ENCODE measurements at regions not wholly inside any gene's neighbourhood (a gene's known extent, or its start where the extent isn't known, plus 50 kb on each side); places are given as distances from the start of the nearest gene placed in this dataset.

DNA sequence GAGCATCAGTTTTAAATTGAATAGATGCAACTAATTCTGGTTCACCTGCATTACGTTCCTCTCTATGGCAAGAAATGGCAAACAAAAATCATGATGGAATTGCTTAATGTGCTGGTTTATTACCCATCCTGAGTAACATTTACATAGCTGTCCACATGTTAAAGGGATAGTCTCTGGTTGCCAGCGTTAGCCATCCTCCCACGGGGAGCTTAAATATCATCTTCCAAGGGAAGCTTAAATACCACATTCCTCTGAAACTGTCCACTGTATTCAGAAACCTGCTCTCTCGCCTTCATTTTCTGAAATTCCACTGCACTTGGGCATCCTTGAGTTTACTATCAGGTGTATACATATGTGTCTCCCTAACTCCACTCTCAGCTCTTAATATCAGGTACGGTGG, 586.6 kb downstream of the TLL1 start:
- Histone ChIP-seq H2BK12ac (ENCODE audit: low read depth, low read length) (no peak overlapping the region), H2BK15ac (ENCODE audit: low read length) (no peak overlapping the region), H2AK5ac (ENCODE audit: low read depth, low read length) (no peak overlapping the region), H4K8ac (ENCODE audit: extremely low read depth, insufficient read depth, low read length) (no peak overlapping the region), H2AFZ (ENCODE audit: low read length) (no peak overlapping the region), H3K9ac (replicated peaks in 1 of 4; ENCODE audit: extremely low read depth in 1 of 4, low read depth in 3 of 4, low read length in 3 of 4) (no peak overlapping the region), H3K18ac (ENCODE audit: extremely low read depth, low read length) (no peak overlapping the region), H3K14ac (ENCODE audit: insufficient read length) (no peak overlapping the region), H2BK20ac (ENCODE audit: low read length) (no peak overlapping the region), H3K4me3 (ENCODE audit: extremely low read depth in 1 of 4, insufficient read depth in 2 of 4, low read depth in 3 of 4, low read length in 4 of 4) (no peak overlapping the region), H3K4ac (replicated peaks; ENCODE audit: insufficient read length, low read depth, low read length) (no peak overlapping the region), H3K27me3 (replicated peaks in 1 of 4; ENCODE audit: control insufficient read depth in 3 of 4, extremely low read depth in 1 of 4, insufficient read depth in 3 of 4, low read length in 3 of 4) (no peaks in the 10 kb centered on the region), H2BK5ac (ENCODE audit: low read depth, low read length) (no peak overlapping the region), H3K79me2 (ENCODE audit: control insufficient read depth in 1 of 2, insufficient read depth in 2 of 2, low read length in 2 of 2) (no peaks in the 10 kb centered on the region), H3K4me2 (ENCODE audit: insufficient read depth in 1 of 2, low read depth in 2 of 2, low read length in 2 of 2) (no peak overlapping the region), H3K27ac (ENCODE audit: low read depth, low read length) (no peak overlapping the region), H3K79me1 (ENCODE audit: low read depth, low read length) (no peaks in the 10 kb centered on the region), H3K36me3 (ENCODE audit: control insufficient read depth in 2 of 4, insufficient read depth in 4 of 4, low read length in 3 of 4) (no peaks in the 10 kb centered on the region), H3K4me1 (replicated peaks in 1 of 4; ENCODE audit: control insufficient read depth in 3 of 4, insufficient read depth in 4 of 4, low read length in 3 of 4) (no peaks in the 10 kb centered on the region), H3K23ac (ENCODE audit: insufficient read length) (no peak overlapping the region), H2BK120ac (replicated peaks; ENCODE audit: low read depth, low read length) (no peak overlapping the region), H4K91ac (replicated peaks; ENCODE audit: insufficient read length, low read length) (no peak overlapping the region), H4K20me1 (replicated peaks in 1 of 2; ENCODE audit: control insufficient read depth in 1 of 2, insufficient read depth in 2 of 2, low read length in 2 of 2) (no peaks in the 10 kb centered on the region), H3K56ac (replicated peaks; ENCODE audit: insufficient read length, low read depth, low read length) (no peak overlapping the region), H4K5ac (ENCODE audit: insufficient read length, low read depth, low read length) (no peak overlapping the region), H3K23me2 (ENCODE audit: low read depth, low read length) (no peaks in the 10 kb centered on the region), H3K9me3 (ENCODE audit: insufficient read depth in 2 of 2, low read depth in 1 of 2, low read length in 1 of 2) (0 out of 4 replicates have a peak, but pooled peaks cover 0 to 3% of the 10 kb centered on the region in 2 experiments)
- 69% methylated on average over 5 of the region's 5 CpGs; no CpG with 5 or more reads in 1 of the 2 experiments for WGBS, 2 experiments (ENCODE audit: extremely low coverage in 1 of 2, insufficient coverage in 1 of 2, insufficient read length in 1 of 2, insufficient replicate concordance in 2 of 2, low coverage in 1 of 2, low lambda C conversion rate in 2 of 2, missing lambda C conversion rate in 1 of 2)
- ChIA-PET POLR2A (ENCODE audit: partially characterized antibody) (no interaction called here), CTCF (ENCODE audit: partially characterized antibody) (no interaction called here)
- DNase-seq (ENCODE audit: low read depth in 1 of 2, low spot score in 2 of 2) = no peak
- no peak for FAIRE-seq
- TF ChIP-seq RBBP5 (IDR thresholded peaks at IDR 0.05; ENCODE audit: borderline replicate concordance, low read depth, low read length) (no peak), RNF2 (IDR thresholded peaks at IDR 0.05; ENCODE audit: borderline replicate concordance, low read depth, low read length, missing control alignments, poor library complexity, severe bottlenecking) (no peak), CHD2 (IDR thresholded peaks at IDR 0.05; ENCODE audit: low read length) (no peak), TEAD4 (IDR thresholded peaks at IDR 0.05; ENCODE audit: low read depth, low read length) (no peak), NANOG (IDR thresholded peaks at IDR 0.05; ENCODE audit: insufficient read depth, low read depth, low read length, poor library complexity, severe bottlenecking) (no peak), SP2 (IDR thresholded peaks at IDR 0.05; ENCODE audit: low read length) (no peak), POU5F1 (IDR thresholded peaks at IDR 0.05; ENCODE audit: low read depth, low read length) (no peak), BCL11A (IDR thresholded peaks at IDR 0.05; ENCODE audit: low read depth in 2 of 2, low read length in 2 of 2) (no peak), POLR2A (IDR thresholded peaks at IDR 0.05; ENCODE audit: control extremely low read depth in 1 of 2, low read depth in 2 of 2, low read length in 2 of 2) (no peak), SUZ12 (IDR thresholded peaks at IDR 0.05; ENCODE audit: low read length) (no peak), SIN3A (conservative IDR thresholded peaks at IDR 0.05 in 1 of 2, IDR thresholded peaks at IDR 0.05 in 1 of 2; ENCODE audit: low read depth in 1 of 2, low read length in 2 of 2) (no peak), SRF (IDR thresholded peaks at IDR 0.05; ENCODE audit: low read depth, low read length) (no peak)
- TF ChIP-seq, protein P1, sequence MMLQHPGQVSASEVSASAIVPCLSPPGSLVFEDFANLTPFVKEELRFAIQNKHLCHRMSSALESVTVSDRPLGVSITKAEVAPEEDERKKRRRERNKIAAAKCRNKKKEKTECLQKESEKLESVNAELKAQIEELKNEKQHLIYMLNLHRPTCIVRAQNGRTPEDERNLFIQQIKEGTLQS (IDR thresholded peaks at IDR 0.05; ENCODE audit: insufficient read depth, low read depth, low read length) = no peak
- TF ChIP-seq, protein P2, sequence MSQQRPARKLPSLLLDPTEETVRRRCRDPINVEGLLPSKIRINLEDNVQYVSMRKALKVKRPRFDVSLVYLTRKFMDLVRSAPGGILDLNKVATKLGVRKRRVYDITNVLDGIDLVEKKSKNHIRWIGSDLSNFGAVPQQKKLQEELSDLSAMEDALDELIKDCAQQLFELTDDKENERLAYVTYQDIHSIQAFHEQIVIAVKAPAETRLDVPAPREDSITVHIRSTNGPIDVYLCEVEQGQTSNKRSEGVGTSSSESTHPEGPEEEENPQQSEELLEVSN (IDR thresholded peaks at IDR 0.05) = no peak
